ENCODE measurements at regions not wholly inside any gene's neighbourhood (a gene's known extent, or its start where the extent isn't known, plus 50 kb on each side); places are given as distances from the start of the nearest gene placed in this dataset.

- TF ChIP-seq POLR2A (IDR thresholded peaks at IDR 0.05) (no peak), CTCF (IDR thresholded peaks at IDR 0.05) (no peak)
These were observed 262.9 kb upstream of the SNX7 start for GRCh38 chr1:98398649-98399048.

Data from adrenal gland (tissue), 5 donors.